GM12873 (cell line): ENCODE measurements at regions not wholly inside any gene's neighbourhood (a gene's known extent, or its start where the extent isn't known, plus 50 kb on each side); places are given as distances from the start of the nearest gene placed in this dataset.

Experiments used
- CTCF ChIP-seq: IDR thresholded peaks from 2 replicates; pipeline ENCODE4 v1.5.1; 2012; ENCODE audit warnings: low read depth, mild to moderate bottlenecking, moderate library complexity, low read length, control low read depth; ENCODE audit not compliant: insufficient read depth; ENCODE audit errors: missing control alignments

GRCh38 chr15:69613182-69613581 lies 160.6 kb downstream of the RPLP1 start:
- no peak for TF ChIP-seq CTCF

DNA sequence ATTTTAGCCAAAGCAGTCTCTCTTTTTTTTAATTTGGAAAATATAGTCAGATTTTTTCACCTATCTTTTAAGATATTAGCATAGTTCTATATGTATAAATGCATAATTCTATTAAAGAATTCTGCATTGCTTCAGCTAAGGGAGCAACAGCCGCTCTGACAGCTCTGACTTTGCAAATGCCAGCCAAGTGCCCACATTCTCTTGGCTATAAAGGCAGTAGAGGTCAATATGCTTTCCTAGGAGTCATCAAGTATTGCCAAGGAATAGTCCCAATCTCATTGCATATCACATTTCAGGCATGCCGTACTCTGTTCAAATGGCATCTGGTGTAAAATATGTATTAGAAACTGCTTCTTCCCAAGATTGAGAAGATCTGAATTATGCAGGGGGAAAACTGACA lies 161.4 kb downstream of the RPLP1 start:
- TF ChIP-seq CTCF: no peak

DNA sequence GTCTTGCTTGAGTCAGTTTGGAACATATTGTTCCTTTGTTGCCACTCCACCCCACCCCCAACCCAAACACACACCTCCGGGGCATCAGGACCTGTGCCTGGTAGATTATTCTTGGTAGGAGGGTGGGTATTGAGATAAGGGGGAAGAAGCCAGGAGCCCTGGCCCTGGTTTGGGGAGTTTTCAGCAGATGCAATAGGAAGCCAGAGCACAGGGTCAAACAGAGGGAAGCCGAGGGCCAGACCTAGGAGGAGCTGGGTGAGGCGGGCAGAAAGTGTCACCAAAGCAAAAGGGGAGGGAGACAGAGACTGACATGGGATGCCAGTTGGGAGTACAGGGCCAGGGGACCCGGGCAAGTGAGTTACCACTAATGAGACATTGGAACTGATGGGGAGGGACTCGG lies 163.1 kb downstream of the RPLP1 start:
- no peak for TF ChIP-seq CTCF

- no peak for TF ChIP-seq CTCF
Observed at GRCh38 chr15:69616558-69616957, 163.9 kb downstream of the RPLP1 start.

- no peak for TF ChIP-seq CTCF
Observed at GRCh38 chr15:69623392-69624154, 171.0 kb downstream of the RPLP1 start.

- no peak for TF ChIP-seq CTCF
Observed at GRCh38 chr15:69624155-69624520, 171.5 kb downstream of the RPLP1 start.

- no peak for TF ChIP-seq CTCF
Observed at GRCh38 chr15:69624816-69625215, 172.2 kb downstream of the RPLP1 start.
